T-helper 2 cell (primary cell): ENCODE measurements at regions not wholly inside any gene's neighbourhood (a gene's known extent, or its start where the extent isn't known, plus 50 kb on each side); places are given as distances from the start of the nearest gene placed in this dataset.
"Not testable (repeated sequence)": the region's sequence is repeated elsewhere in the genome, so short reads cannot be mapped to it uniquely, and the experiment has no call there.

ENCODE experiments used
- DNase-seq, 5 experiments: peaks; one replicate each; pipeline versions ENCODE4 v3.0.0 to v3.0.0-alpha.2; 2012 to 2022

DNA sequence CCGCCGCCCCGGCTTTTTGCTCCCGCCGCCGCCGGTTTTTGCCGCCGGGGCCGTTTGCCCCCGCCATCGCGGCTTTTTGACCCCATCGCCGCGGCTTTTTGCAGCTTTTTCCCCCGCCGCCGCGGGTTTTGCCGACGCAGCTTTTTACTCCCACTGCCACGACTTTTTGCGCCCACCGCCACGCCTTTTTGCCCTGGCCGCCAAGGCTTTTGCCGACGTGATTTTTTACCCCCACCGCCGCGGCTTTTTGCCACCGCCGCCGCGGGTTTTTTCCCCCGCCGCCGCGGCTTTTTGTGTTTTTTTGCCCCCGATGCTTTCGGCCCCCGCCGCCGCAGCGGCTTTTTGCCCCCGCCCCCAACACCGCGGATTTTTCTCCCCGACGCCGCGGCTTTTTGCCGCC lies 5001.9 kb upstream of the OR11H1 start:
- DNase-seq = peak in 1 of 5 experiments; percentile 0

DNA sequence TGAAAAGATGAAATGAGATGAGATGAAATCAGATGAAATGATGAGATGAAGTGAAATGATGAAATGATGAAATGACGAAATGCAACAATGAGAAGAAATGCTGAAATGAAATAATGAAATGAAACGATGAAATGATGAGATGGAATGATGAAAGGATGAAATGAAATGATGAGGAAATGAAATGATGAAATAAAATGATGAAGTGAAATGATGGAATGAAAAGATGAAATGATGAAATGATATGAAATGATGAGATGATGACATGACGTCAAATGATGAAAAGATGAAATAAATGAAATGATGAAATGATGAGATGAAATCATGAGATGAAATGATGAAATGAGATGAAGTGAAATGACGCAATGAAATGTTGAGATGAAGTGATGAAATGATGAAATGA lies 4996.9 kb upstream of the OR11H1 start:
- DNase-seq = not testable (repeated sequence)

DNA sequence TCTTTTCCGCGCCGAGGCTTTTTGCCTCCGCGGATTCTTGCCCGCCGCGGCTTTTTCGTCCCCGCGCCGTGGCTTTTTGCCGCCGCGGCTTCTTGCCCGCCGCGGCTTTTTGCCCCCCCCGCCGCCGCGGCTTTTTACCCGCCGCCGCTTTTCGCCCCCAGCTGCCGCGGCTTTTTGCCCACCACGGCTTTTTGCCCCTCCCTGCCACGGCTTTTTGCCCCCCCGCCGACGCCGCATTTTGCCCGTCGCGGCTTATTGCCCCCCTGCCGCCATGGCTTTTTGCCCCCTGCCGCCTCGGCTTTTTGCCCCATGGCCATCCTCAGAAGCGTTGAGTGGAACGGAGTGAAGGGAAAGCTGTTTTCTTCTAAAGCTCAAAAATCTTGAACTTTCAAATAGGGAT lies 4955.5 kb upstream of the OR11H1 start:
- not testable (repeated sequence) for DNase-seq

DNA sequence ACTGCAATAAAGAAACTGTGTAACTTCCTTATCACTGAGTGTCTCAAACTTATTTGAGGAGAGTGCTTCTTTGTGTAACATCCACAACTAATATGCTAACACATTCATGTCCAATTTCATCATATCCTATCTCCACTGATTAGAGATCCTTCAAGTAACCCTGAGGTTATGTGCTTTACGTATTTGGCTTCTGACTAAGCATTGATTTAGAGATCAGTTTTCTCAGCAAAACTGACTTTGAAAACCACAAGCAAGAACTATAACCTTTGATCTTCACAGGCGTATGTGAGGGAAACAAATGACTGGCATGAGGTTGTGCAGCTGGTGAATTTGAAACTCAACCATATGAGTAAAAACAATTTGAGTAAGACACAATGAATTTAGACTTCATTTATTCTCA lies 4926.9 kb upstream of the OR11H1 start:
- not testable (repeated sequence) for DNase-seq

DNA sequence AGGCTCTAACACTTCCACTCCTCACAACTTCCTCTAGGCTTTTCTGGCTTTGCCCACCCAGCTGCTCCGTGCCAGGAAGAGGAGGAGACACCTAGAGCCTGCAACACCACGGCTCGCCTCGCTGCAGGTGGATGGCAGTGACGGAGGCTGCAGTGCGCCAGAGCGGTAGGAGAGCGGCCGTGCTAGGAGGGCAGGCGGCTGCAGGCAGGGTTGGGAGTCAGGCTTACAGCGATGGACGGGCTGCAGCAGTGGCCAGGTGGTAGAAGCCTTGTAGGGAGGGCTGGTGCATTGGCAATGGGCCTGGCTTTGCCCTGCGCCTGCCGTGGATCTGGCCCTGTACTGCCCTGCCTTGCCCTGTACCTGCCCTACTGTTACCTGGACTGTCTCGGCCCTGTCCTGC lies 4896.0 kb upstream of the OR11H1 start:
- not testable (repeated sequence) for DNase-seq

DNA sequence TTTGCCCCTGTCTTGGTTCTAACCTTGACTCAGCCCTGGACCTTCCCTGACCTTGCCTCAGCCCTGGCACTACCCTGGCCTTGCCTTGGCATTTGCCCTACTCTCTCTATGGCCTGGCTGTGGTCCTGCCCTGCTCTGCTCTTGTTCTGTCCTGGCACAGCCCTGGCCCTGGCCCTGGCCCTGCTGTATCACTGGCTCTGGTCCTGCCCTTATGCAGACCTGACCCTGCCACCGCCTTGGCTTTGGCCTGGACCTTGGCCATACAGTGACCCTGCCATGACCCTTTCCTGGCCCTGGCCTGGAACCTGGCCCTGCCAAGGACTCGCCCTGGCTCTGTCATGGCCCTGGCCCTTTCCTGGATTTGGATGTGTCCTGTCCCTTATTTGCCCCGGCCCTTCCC lies 4892.7 kb upstream of the OR11H1 start:
- not testable (repeated sequence) for DNase-seq

DNA sequence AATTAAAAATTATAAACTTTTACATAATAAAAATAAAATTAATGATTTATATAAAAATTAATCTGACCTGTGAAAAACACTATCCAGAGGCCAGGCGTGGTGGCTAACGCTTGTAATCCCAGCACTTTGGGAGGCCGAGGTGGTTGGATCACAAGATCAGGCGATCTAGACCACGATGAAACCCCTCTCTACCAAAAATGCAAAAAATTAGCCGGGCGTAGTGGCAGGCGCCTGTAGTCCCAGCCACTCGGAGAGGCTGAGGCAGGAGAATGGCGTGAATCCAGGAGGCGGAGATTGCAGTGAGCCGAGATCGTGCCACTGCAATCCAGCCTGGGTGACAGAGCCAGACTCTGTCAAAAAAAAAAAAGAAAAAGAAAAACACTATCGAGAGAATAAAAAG lies 4865.2 kb upstream of the OR11H1 start:
- not testable (repeated sequence) for DNase-seq

DNA sequence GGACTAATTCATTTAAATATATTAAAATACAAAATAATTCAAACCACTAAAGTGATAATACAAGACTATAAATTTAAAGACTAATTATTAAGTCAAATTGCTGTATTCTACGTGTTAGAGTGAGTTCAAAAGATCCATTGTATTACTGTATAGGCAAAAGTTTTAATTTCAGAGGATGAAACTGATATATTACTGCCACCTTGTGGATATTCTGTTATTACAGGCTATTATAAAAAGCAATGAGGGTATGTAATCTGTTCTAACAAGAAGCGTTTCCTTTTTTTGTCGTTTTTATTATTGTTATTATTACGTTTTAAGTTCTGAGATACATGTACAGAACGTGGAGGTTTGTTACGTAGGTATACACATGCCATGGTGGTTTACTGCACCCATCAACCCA lies 4854.9 kb upstream of the OR11H1 start:
- DNase-seq = not testable (repeated sequence)

DNA sequence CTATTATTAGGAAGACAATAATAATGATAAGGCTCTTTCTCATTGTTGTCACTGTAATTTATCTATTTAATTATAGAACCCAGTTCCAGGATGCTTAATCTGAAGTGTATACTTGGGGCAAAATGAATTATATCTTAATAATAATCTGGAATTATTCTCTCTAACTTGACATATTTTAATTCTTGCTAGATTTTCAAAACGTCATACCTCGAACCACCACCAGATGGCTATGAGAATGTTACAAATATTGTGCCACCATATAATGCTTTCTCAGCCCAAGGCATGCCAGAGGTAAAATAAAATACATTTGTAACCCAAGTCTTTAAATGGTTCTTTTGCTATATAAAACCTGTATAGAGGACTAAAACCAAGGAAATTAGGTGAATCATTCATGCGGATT lies 4849.3 kb upstream of the OR11H1 start:
- DNase-seq = not testable (repeated sequence)

DNA sequence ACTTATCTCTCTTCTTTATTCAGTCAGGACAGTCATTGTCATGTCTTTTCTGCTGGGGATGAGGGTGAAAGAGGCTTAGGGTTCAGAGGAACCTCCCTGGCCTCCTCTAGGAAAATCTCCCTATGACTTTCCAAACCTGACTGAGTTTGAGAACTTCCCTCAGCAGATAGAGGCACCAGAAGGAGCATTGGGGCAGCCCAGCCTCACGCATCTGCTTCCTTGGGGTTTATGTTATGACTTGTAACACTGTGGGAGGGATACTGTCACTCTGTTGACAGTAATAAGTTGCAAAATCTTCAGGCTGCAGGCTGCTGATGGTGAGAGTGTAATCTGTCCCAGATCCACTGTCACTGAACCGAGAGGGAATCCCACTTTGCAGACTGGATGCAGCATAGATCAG lies 4842.6 kb upstream of the OR11H1 start:
- not testable (repeated sequence) for DNase-seq

DNA sequence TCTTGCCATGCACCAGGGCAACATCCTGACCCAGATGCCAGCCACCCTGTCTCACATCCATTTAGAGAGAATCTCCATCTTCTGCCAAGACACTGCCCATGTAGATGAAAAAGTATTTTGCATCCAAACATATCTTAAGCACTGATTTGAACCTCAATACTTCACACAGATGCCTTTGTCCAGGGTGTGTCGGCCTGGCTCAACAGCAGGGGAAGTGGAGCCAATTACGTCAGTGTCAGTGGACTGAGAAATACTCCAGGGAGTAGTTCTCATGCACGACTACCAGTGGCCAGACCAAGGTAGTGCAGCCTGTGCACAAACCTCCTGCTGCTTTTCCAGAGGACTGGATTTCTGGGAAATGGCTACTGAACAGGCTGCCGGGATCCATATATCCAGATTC lies 4840.7 kb upstream of the OR11H1 start:
- DNase-seq = not testable (repeated sequence)

DNA sequence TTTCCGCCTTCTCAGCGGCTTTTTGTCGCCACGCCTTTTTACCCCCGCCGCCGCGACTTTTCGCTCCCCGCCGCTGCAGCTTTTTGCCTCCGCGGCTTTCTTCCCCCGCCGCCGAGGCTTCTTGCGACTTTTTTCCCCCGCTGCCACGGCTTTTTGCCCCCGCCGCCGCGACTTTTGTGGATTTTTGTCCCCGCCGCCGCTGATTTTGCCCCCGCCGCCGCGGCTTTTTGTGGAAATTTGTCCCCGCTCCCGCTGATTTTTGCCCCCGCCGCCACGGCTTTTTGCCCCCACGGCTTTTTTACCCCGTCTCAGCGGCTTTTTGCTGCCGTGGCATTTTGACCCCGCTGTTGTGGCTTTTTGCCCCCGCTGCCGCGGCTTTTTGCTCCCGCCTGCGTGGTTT lies 4829.2 kb upstream of the OR11H1 start:
- DNase-seq = not testable (repeated sequence)

DNA sequence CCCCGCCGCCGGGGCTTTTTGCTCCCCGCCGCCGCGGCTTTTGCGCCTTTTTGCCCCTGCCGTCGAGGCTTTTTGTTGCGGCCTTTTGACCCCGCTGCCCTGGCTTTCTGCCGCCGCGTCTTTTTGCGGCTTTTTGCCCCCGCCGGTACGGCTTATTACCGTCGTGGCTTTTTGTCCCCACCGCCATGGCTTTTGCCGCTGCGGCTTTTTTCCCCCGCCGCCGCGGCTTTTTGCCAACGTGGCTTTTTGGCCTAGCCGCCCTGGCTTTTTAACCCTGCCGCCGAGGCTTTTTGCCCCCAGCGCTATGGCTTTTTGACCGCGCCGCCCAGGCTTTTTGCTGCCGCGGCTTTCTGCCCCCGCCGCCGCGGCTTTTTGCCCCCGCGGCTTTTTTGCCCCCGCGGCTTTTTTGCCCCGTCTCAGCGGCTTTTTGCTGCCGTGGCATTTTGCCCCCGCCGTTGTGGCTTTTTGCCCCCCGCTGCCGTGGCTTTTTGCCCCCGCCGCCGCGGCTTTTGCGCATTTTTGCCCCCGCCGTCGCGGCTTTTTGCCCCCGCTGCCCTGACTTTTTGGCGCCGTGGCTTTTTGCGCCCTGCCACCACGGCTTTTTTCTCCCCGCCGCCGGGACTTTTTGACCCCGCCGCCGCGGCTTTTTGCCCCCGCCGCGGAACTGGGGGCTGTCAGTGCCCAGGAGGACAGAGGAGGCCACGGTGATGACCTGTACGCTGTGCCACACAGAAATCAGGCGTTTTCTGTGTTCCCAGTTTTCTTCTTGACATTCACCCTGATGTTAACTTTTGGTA lies 4828.5 kb upstream of the OR11H1 start:
- not testable (repeated sequence) for DNase-seq

DNA sequence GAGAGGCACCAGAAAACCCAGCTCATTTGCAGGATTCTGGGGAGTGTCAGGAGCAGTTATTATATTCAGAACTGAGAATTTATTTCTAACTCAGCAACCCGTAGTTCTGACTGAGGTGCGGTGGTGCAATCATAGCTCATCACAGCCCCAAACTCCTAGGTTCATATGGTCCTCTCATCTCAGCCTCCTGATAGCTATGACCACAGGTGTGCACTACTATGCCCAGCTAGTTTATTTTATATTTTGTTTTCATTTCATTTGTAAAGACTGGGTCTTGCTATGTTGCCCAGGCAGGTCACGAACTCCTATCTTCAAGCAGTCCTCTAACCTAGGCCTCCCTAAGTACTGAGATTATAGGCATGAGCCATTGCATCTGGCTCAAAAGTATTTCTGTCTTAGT lies 4819.8 kb upstream of the OR11H1 start:
- DNase-seq = not testable (repeated sequence)

DNA sequence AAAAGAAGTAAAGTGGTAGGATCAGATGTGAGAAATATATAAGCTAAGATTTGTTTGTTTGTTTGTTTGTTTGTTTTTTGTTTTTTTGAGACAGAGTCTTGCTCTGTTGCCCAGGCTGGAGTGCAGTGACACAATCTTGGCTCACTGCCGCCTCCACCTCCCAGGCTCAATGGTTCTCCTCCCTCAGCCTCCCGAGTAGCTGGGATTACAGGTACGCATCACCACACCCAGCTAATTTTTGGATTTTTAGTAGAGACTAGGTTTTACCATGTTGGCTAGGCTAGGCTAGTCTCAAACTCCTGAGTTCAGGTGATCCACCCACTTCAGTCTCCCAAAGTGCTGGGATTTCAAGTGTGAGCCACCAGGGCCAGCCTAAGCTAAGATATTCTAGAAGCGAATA lies 4817.1 kb upstream of the OR11H1 start:
- not testable (repeated sequence) for DNase-seq

DNA sequence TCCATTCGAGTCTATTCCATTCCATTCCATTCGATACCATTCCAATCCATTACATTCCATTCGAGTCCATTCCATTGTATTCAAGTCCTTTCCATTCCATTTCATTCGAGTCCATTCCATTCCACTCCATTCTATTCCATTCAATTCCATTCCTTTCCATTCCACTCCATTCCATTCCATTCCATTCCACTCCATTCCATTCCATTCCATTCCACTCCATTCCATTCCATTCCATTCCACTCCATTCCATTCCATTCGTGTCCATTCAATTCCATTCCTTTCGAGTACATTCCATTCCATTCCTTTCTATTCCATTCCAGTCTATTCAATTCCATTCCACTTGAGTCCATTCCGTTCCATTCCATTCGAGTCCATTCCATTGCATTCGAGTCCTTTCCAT lies 4805.2 kb upstream of the OR11H1 start:
- DNase-seq = not testable (repeated sequence)

DNA sequence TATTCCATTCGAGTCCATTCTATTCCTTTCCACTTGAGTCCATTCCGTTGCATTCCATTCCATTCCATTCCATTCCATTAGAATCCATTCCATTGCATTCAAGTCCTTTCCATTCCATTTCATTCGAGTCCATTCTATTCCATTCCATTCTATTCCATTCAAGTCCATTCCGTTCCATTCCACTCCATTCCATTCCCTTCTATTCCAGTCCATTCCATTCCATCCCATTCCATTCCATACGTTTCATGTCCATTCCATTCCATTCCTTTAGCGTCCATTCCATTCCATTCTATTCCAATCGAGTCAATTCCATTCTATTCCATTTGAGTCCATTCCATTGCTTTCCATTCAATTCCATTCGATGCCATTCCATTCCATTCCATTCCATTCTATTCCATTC lies 4804.0 kb upstream of the OR11H1 start:
- DNase-seq = not testable (repeated sequence)

DNA sequence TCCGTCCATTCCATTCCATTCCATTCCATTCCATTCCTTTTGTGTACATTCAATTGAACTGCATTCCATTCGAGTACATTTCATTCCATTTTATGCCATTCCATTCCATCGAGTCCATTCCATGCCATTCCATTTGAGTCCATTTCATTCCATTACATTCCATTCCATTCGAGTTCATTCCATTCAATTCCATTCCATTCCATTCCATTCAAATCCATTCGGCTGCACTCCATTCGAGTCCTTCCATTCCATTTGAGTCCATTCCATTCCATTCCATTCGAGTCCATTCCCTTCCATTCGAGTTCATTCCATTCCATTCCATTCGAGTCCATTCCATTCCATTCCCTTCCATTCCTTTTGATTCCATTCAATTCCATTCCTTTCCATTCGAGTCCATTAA lies 4800.6 kb upstream of the OR11H1 start:
- no peak for DNase-seq

DNA sequence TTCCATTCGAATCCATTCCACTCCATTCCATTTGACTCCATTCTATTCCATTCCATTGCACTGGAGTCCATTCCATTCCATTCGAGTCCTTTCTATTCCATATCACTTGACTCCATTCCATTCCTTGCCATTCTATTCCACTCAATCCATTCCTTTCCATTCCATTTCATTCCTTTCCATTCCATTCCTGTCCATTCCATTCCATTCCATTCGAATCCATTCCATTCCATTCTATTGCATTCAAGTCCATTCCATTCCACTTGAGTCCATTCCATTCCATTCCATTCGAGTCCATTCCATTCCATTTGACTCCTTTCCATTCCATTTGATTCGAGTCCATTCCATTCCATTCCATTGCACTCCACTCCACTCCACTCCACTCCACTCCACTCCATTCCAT lies 4798.0 kb upstream of the OR11H1 start:
- not testable (repeated sequence) for DNase-seq

DNA sequence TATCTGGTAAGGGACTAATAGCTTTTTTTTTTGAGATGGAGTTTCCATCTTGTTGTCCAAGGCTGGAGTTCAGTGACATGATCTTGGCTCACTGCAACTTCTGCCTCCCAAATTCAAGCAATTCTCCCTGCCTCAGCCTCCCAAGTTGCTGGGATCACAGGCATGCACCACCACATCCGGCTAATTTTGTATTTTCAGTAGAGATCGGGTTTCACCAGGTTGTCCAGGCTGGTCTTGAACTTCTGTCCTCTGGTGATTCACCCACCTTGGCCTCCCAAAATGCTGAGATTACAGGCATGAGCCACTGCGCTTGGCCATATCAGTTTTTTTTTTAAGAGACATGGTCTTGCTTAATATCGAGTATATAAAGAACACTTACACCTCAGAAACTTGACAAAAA lies 4797.3 kb upstream of the OR11H1 start:
- not testable (repeated sequence) for DNase-seq

DNA sequence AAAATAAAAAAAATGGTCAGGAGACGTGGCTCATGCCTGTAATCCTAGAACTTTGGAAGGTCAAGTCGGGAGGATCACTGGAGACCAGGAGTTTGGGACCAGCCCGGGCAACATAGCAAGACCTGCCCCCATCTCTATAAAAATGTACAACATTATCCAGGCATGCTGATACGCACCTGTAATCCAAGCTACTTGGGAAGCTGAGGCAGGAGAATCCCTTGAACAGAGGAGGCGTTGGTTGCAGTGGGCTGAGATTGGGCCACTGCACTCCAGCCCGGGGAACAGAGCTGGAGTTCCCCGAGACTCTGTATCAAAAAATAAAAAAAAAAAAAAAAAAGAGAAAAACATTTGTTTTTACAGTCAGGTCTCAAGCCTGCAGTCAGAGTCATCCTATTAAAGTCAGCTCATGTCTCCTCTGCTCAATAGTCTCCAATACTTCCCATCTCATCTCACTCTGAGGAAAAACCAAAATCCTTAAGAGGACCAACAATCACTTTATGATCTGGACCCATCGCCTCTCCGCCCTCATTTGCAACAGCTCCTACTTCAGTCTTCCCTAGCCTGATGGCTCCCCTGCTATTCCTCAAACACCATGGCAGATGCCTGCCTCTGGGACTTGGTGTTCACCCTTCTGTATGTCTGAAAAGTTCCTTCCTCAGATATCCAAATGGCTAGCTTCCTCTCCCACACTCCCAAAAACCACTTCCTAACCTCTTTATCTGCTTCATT lies 4796.6 kb upstream of the OR11H1 start:
- DNase-seq = not testable (repeated sequence)

DNA sequence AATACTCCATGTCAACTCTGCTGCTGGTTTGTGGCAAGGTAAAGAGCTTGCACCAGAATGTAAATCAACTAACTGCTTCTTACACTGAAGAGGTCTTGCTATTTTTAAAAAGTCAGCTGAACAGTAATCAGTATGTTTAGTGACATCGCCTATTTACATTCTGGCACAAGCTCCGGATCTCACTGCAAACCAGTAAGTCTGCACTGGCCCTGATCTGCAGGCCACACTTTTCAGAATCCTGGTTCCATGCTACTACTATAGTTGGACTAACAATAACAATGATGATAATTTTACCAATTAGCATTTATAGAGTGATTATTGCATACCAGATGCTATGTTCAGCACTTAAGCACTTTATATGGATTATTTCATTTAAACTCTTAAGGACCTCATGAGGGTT lies 4792.9 kb upstream of the OR11H1 start:
- DNase-seq = not testable (repeated sequence)

DNA sequence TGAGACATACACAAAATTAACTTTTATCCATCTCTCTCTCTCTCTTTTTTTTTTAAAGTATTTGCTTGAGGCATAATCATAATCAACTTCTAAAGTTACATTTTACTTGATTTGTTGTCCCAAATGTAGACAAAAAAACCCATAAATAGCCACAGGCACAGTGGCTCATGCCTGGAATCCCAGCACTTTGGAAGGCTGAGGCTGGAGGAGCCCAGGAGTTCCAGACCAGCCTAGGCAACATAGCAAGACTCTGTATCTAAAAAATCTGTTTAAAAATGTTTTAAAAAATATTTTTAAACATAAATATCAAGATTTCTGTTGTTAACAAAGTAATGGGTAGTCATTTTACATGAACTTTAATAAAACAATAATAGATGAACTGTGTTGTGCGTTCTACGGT lies 4791.1 kb upstream of the OR11H1 start:
- not testable (repeated sequence) for DNase-seq

DNA sequence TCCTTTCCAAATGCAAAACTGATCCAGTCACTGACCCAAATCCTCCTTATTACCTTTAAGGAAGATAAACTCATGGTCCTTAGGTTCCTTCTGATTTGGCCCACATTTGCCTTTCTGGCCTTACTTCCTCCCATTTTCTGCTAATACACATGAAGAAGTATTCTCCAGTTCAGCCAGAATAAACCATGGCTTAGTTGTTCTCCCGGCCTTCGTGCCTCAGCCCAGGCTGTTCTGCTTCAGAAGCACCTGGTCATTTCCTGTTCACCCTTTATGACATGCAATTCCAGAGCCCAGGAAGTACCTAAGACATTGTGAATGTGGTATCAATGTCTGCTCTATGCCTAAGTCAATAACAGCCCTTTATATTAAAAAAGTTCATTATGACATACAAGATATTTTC lies 4790.1 kb upstream of the OR11H1 start:
- not testable (repeated sequence) for DNase-seq
